HG03442 (cell line): ENCODE measurements at regions not wholly inside any gene's neighbourhood (a gene's known extent, or its start where the extent isn't known, plus 50 kb on each side); places are given as distances from the start of the nearest gene placed in this dataset.
"Not testable (repeated sequence)": the region's sequence is repeated elsewhere in the genome, so short reads cannot be mapped to it uniquely, and the experiment has no call there.

Source experiments
- ATAC-seq: cut with Tn5 transposase; IDR thresholded peaks from one replicate; pipeline ENCODE4 v1.9.1; 2021; ENCODE audit warnings: mild to moderate bottlenecking, moderate library complexity; ENCODE audit not compliant: unreplicated experiment

DNA sequence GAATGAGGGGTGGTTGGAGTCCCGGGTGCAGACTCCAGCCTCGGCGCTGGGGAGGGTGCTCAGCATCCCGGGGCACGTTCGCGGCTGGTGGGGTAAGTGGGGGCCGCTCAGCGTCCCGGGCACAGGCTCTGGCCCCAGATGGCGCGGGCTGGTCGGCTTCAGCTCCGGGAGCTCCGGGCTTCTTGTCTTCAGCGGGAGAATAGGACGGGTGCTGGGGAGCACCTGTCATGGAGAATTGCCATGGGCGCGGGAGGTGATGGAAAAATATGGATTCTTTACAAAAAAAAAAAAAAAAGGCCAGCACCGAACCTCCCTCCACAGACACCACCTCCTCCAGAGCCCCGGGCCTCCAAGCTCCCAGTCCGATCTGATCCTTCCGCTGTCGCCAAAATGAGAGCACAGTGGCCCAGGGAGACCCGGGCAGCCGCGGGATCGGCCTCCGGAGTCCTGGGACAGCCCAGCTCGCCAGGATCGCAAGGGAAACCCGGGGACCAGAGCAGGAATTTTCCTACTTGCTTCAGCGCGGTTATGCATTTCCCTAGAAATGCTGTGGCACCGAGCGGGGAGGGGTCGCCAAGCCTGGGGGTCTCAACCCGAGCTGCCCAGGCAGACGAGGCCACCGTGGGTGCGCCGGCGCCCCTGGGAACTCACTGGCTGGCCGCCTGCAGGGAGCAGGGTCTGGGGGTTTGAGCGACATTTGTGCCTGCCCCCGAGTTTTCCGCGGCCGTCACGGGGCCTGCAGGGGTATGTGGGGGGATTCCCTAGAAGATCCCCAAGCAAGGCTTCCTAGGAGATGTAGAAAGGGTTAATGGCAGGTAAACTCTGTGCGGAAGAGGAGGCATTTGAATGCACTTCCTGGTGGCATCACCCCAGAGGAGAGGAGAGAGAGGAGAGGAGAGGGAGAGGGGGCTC, 1336.9 kb downstream of the BRD1 start:
- ATAC-seq: no peak

GRCh38 chr22:48489551-48490499, 1337.8 kb downstream of the BRD1 start:
- ATAC-seq: no peak

DNA sequence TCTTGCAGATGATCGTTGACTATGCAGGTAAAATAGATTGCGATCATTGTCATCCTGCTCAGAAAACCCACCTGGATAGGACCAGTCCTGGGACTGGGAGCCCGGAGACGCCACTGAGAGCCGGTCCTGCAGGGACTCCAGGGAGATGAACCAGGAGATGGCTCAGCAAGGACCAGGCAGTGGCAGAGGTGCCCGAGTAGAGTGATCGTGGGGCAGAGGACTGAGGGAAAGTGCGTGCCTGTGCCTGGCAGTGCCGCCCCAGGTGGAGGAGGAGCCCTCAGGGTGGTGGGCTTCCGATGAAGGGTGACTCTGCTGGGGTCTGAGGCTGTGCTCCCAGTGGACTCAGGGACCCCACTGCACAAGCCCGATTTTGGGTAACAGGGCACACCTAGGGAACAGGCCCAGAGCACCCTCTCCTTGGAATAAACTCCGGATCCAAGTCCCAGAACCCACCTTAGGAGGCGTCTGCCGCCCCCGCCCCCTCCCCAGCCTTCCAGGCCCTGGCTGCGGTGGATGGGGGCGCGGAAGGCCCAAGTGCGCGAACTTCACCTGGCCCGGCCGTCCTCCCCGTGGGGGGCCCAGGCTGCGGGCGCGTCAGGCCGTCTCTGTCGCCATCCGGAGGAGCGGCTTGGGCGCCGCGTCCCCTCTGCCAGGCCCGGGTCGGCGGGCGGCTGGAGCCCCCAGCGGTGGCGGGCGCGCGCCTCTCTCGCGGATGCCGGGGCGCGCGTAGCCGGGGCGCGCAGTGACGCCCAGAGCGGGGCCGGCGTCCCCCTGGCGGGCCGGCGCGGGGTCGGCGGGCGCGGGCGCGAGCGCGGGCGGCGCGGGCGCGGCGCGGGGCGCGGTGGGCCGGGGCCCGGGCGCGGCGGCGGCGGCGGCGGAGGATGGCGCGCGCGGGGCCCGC, 1338.8 kb downstream of the BRD1 start:
- ATAC-seq: no peak

GRCh38 chr22:48488149-48488551, 1339.5 kb downstream of the BRD1 start:
- no peak for ATAC-seq

- ATAC-seq: no peak
Observed at GRCh38 chr22:48486558-48486957, 1341.1 kb downstream of the BRD1 start.

- no peak for ATAC-seq
Observed at GRCh38 chr22:48486134-48486532, 1341.5 kb downstream of the BRD1 start.

GRCh38 chr22:48485149-48486133, 1342.2 kb downstream of the BRD1 start:
- no peak for ATAC-seq

GRCh38 chr22:48483764-48484528, 1343.7 kb downstream of the BRD1 start:
- ATAC-seq: no peak

GRCh38 chr22:48482771-48483170, 1344.9 kb downstream of the BRD1 start:
- ATAC-seq: no peak

DNA sequence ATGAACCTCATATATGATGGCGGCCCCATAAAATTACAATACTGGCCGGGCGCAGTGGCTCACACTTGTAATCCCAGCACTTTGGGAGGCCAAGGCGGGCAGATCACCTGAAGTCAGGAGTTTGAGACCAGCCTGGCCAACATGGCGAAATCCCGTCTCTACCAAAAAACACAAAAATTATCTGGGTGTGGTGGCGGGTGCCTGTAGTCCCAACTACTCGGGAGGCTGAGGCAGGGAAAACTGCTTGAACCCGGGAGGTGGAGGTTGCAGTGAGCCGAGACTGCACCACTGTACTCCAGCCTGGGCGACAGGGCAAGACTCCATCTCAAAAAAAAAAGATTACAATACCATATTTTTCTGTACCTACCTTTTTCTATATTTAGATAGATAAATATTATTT, 1345.5 kb downstream of the BRD1 start:
- not testable (repeated sequence) for ATAC-seq

GRCh38 chr22:48481748-48482147, 1345.9 kb downstream of the BRD1 start:
- no peak for ATAC-seq

DNA sequence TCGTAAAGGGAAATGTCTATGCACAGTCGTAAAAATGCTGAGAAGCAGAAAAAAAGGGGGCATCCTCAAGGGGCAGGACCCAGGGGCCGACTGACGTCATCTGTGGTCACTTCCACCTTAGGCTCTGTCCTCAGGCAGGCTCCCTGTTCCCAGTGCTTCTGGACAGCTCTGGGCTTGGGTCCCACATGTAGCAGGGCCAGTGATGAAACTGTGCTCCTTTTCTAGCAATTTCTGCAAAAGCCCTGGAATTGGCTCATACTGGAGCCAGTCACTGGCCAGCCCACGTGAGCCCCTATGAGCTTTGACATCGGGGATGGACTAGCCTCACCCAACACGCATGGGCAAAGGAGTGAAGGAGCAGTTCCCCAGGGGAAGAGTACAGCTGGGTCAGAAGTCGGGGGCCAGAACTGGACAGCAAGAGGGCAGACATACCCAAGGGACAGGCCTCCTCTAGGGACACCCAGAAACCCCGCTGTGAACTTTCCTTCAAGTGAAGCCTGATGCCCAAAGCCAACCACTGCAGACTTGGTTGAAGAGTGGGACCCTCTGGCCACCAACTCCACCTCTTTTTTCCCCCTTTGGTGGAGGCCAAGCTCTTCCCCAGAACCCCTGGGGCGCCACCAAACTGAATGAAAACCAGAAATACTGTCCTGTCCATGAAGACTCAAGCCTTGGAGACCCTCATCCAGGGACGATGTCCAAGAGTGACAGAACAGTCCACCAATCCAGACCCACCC, 1349.0 kb downstream of the BRD1 start:
- ATAC-seq: no peak

DNA sequence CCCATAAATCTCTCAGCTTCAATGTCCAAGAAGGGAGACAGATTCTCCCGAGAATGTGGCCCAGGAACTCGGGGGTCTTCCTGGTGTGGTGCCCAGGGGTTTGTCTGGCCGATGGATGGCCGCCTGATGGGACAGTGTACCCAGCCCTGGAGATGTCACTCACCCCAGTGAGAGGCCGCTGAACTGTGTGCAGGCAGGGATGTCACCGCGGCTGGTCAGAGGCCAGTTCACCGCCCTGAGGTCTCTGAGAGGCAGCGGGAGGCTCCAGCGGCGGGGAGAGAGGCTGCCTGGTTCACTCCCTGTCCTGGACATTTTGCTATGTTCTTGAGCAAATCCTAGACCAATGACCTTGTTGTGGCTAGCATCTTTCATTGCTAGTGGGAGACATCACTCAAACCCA, 1349.5 kb downstream of the BRD1 start:
- no peak for ATAC-seq

DNA sequence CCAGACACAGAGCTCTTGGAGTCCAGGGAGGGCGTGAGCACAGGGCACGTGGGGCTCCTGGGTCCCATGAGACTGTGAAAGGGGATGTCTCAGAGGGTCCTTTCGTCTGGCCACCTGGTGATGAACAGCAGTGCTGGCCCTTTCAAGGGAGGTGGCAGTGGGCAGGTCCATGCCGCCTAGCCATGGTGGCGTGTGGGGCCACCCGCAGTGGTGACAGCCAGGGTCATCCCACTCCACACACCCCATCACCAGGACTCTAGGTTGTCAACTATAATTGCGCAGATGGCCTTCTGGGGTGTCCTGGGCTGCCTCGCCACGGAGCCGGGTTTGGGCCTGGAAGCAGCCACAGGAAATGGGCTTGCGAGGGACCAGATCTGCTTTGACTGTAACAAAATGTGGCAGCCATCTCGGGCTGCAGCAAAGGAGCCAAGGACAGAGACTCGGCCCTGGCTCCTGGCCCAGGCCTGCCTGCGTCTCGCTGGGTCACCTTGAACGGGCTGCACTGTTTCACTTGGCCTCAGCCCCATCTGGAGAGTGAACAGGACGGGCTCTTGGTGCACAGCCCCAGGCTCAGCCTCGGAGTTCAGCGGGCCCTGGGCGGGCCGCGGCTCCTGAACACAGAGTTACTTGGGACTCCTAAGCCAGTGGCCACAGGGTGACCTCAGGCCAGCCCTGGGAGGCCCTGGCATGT, 1350.5 kb downstream of the BRD1 start:
- no peak for ATAC-seq

GRCh38 chr22:48476577-48476976, 1351.1 kb downstream of the BRD1 start:
- no peak for ATAC-seq

DNA sequence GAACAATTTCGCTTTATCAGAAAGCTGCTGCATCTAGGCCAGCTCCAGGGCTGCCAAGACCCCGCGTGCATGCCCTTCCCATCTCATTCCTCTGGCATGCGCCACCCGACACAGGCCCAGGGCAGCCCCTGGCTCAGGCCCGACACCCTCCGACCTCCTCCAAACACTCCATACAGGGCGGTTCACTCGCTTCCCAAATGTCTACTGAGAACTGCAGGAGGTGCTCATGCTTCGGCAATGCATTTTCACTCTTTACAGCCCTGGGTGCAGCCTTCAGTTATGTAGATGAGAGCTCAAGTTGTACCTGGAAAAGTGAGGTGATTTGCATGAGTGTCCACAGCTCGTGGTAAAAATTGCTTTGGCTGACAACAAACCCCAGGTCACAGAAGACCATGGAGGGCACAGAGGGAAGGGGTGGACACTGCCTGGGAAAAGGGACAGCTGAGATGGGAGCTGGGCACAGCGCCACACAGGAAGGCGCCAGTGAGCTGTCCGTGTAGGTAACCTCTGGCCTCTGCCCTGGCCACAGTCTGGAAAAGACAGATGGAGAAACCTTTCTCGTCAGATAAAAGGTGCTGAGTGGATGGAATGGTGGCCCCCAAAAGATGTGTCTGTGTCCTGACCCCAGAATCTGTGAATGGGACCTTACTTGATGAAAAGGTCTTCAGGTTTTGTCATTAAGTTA, 1351.9 kb downstream of the BRD1 start:
- no peak for ATAC-seq

DNA sequence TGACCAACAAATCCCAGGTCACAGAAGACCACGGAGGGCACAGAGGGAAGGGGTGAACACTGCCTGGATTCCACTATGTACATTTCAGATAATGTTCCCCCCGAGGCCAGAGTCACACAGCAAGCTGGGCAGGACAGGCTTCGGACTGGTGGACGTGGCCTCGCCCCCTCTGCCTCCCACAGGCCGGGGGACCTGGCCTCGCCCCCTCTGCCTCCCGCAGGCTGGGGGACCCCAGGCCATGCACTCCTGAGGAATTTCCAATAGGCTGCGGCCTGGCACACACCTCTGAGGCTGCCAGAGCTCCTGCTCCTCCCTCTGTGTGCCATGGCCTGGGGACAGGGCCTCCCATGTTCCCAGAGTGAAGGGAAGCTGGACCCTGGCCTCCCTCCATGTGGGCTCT, 1352.8 kb downstream of the BRD1 start:
- ATAC-seq: no peak
